Prostate gland (tissue), 2 donors: ENCODE measurements at regions not wholly inside any gene's neighbourhood (a gene's known extent, or its start where the extent isn't known, plus 50 kb on each side); places are given as distances from the start of the nearest gene placed in this dataset.
"Not testable (repeated sequence)": the region's sequence is repeated elsewhere in the genome, so short reads cannot be mapped to it uniquely, and the experiment has no call there.

Experiments
- DNase-seq: peaks from one replicate; pipeline ENCODE4 v3.0.0-alpha.2; 2019; ENCODE audit warnings: low spot score
- H3K27ac ChIP-seq, 2 donors: fragments of 200-600 bp; sonication (generic); 2 replicates each; pipeline ENCODE4 v1.5.1; 2017 to 2019
- H3K27me3 ChIP-seq: fragments of 200-600 bp; sonication (generic); replicated peaks from 2 replicates; pipeline ENCODE4 v1.5.1; 2019; ENCODE audit not compliant: insufficient read depth
- H3K36me3 ChIP-seq, 2 donors: fragments of 200-600 bp; sonication (generic); 1 replicate in 1 of 2; 2 replicates in 1 of 2; pipeline versions ENCODE4 v1.5.1 to v1.8.1; 2017 to 2019
- H3K4me1 ChIP-seq: fragments of 200-600 bp; sonication (generic); replicated peaks from 2 replicates; pipeline ENCODE4 v1.5.1; 2019
- H3K4me3 ChIP-seq, 2 donors: fragments of 200-600 bp; sonication (generic); 2 replicates each; pipeline ENCODE4 v1.5.1; 2017 to 2019
- H3K9me3 ChIP-seq: fragments of 200-600 bp; sonication (generic); 2 replicates; pipeline ENCODE4 v1.5.1; 2017
- CTCF ChIP-seq, 4 experiments: fragments of 200-600 bp in 2 of 4; fragments of 450-650 bp in 2 of 4; sonication (generic) in 2 of 4; IDR thresholded peaks; 1 replicate in 3 of 4; 2 replicates in 1 of 4; pipeline ENCODE4 v1.5.1; 2016 to 2019; ENCODE audit warnings: antibody characterized with exemption in 4 of 4, mild to moderate bottlenecking in 2 of 4, moderate library complexity in 2 of 4
- POLR2A ChIP-seq: fragments of 450-650 bp; IDR thresholded peaks from one replicate; pipeline ENCODE4 v1.6.1; 2016; ENCODE audit warnings: antibody characterized with exemption, mild to moderate bottlenecking
- POLR2AphosphoS5 ChIP-seq: sonication (generic); formaldehyde crosslinking; IDR thresholded peaks from one replicate; pipeline ENCODE4 v1.6.1; 2017; ENCODE audit warnings: antibody characterized with exemption
- WGBS: methylation state at CpG from one replicate; pipeline ENCODE4 v1.1.5; 2018; 5-methylcytosine and 5-hydroxymethylcytosine counted together
- intact Hi-C: fragments of 100-400 bp; cut with DNase I; formaldehyde crosslinking; loops from one replicate; pipeline ENCODE4 v1.14.2; 2022

GRCh38 chr18:71036783-71037182 lies 747.9 kb downstream of the SOCS6 start:
- Histone ChIP-seq H3K27me3 (no peaks in the 10 kb centered on the region), H3K4me1 (no peaks in the 10 kb centered on the region), H3K4me3 (no peak overlapping the region), H3K27ac (no peak overlapping the region), H3K9me3 (no peaks in the 10 kb centered on the region), H3K36me3 (no peaks in the 10 kb centered on the region)
- no peak for DNase-seq
- 46% methylated on average over 1 of the region's 1 CpG for WGBS
- no peak for TF ChIP-seq POLR2AphosphoS5
- no peak for TF ChIP-seq POLR2A
- TF ChIP-seq CTCF (IDR thresholded peaks at IDR 0.05) = no peak
- intact Hi-C loops = no loop called here

- WGBS = 95% methylated on average over 28 of the region's 46 CpGs
- H3K4me3 ChIP-seq, H3K27me3 ChIP-seq: not testable (repeated sequence)
Observed at GRCh38 chr18:71031296-71032191, 742.7 kb downstream of the SOCS6 start.

GRCh38 chr18:71030085-71030484 lies 741.2 kb downstream of the SOCS6 start:
- DNase-seq, H3K9me3 ChIP-seq, H3K4me3 ChIP-seq, H3K27ac ChIP-seq, H3K27me3 ChIP-seq, intact Hi-C loops, H3K36me3 ChIP-seq, H3K4me1 ChIP-seq: not testable (repeated sequence)
- WGBS = 98% methylated on average over 8 of the region's 8 CpGs

More at GRCh38 chr18:71031296-71032191, 742.7 kb downstream of the SOCS6 start:
- intact Hi-C loops, DNase-seq, H3K4me1 ChIP-seq, H3K27ac ChIP-seq, H3K36me3 ChIP-seq, H3K9me3 ChIP-seq: not testable (repeated sequence)

- intact Hi-C loops = no loop called here
- no peaks in the 10 kb centered on the region for H3K9me3 ChIP-seq
- no peaks in the 10 kb centered on the region for H3K4me1 ChIP-seq
- DNase-seq = no peak
- TF ChIP-seq POLR2AphosphoS5 = no peak
- no peak for TF ChIP-seq POLR2A
- no peak for TF ChIP-seq CTCF (IDR thresholded peaks at IDR 0.05)
- no peak overlapping the region for H3K4me3 ChIP-seq
- no peaks in the 10 kb centered on the region for H3K27me3 ChIP-seq
- WGBS = 91% methylated on average over 19 of the region's 19 CpGs
- no peak overlapping the region for H3K27ac ChIP-seq
- H3K36me3 ChIP-seq = no peaks in the 10 kb centered on the region
Observed at GRCh38 chr18:71028285-71028762, 739.5 kb downstream of the SOCS6 start.

- H3K27ac ChIP-seq = no peak overlapping the region
- TF ChIP-seq POLR2AphosphoS5 (no peak), CTCF (IDR thresholded peaks at IDR 0.05) (no peak), POLR2A (no peak)
- no peaks in the 10 kb centered on the region for H3K36me3 ChIP-seq
- H3K9me3 ChIP-seq = no peaks in the 10 kb centered on the region
- DNase-seq = no peak
- H3K27me3 ChIP-seq = no peaks in the 10 kb centered on the region
- no peak overlapping the region for H3K4me3 ChIP-seq
- intact Hi-C loops = no loop called here
- no peaks in the 10 kb centered on the region for H3K4me1 ChIP-seq
- 82% methylated on average over 4 of the region's 4 CpGs for WGBS
Observed at GRCh38 chr18:71027531-71027930, 738.7 kb downstream of the SOCS6 start.
